HG03469 (cell line): ENCODE measurements at regions not wholly inside any gene's neighbourhood (a gene's known extent, or its start where the extent isn't known, plus 50 kb on each side); places are given as distances from the start of the nearest gene placed in this dataset.
"Not testable (repeated sequence)": the region's sequence is repeated elsewhere in the genome, so short reads cannot be mapped to it uniquely, and the experiment has no call there.

ENCODE experiments used
- ATAC-seq: cut with Tn5 transposase; IDR thresholded peaks from one replicate; pipeline ENCODE4 v1.9.1; 2021; ENCODE audit warnings: mild to moderate bottlenecking, moderate library complexity, moderate number of reproducible peaks; ENCODE audit not compliant: unreplicated experiment

DNA sequence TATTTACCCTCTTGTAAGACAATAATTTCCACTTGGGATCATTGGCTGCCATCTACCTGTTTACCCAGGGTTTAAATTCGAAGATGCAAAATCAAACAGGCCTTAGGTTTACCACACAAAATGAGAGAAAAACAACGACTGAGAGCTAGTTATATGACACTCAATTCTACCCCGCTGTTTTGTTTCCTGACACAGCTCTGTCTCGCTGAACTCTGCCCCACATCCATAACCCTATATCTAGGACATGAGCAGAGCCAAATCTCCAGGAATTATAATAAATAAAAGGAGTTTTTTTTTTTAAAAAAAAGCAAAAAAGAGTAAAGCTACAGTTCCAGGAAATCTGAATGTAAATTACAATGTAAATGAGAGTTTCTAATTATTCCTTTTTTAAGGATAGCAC is 165.4 kb upstream of the NR2F2 start:
- ATAC-seq, result no peak

DNA sequence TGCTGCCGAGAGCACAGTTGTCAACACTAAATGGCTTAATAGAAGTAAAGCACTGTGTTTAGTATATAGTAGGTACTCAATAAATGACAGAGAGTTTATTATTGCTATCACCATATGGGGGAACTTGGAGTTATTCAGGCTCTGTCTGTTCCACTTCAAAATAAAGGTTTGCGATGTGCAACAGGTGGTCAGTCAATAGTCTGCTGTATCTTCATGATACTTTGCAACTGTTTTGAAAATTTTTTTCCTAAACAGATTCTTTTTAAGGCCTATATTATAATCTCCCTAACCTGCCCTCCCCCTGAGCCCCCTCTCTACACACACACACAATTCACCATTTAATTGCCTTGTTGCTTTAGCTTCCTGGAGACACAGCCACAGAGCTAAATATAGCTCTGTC is 164.7 kb upstream of the NR2F2 start:
- ATAC-seq, result no peak

DNA sequence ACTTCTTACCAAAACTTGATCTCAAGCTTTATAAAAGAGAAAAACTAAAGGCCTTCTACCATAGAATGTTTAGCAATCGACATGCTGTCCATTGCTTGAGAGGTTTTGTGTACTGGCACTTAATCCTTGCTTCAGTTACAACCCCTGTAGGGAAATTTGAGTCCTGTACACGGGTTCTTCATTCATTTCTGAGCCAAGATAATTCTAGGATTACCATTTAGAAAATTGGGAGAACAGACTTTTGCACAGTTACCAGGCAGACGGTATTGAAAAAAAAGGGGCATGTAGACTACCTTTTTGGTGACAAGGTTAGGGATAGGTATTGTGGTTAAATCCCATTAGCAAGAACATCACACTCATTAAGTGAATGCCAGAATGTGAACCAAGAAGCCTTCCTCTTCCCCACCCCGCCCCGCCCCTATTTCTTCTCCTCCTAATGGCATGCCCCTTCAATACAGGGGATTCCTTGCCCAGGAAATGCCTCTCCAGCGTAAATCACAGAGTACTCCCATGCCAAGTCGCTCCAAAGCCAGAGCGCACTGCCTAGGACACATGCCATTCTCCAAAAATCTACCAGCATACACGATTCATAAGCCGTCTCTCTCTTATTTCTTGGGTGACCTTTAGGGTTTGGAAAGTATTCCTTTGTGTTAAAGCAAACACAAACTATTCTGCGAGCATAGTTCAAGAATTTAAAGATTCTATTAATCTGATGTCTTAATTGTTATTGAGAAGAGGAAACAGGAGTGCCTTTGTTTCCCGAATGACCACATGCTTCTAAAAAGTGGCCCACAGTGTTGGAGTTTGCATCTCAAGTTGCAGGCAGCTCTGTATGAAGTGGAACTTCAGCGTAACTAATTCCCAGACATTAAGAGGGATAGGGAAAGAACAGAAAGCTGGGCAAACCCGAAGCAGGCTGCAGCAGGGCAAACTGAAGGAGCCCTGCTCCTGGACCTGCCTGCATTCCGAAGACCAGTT is 164.0 kb upstream of the NR2F2 start:
- no peak for ATAC-seq

DNA sequence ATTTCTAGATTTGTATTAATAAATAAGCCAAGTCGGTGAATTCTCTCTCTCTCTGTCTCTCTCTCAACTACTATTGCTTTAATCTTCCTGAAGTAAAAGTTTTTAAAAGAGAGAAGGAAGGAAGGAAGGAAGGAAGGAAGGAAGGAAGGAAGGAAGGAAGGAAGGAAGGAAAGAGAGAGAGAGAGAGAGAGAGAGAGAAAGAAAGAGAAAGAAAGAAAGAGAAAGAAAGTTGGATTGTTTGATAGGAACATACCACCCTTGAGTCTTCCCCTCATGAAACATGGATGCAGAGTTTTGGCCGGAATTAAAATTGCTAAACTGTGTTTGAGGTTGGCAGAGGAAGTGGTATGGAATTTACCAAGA is 159.9 kb upstream of the NR2F2 start:
- ATAC-seq, result not testable (repeated sequence)

DNA sequence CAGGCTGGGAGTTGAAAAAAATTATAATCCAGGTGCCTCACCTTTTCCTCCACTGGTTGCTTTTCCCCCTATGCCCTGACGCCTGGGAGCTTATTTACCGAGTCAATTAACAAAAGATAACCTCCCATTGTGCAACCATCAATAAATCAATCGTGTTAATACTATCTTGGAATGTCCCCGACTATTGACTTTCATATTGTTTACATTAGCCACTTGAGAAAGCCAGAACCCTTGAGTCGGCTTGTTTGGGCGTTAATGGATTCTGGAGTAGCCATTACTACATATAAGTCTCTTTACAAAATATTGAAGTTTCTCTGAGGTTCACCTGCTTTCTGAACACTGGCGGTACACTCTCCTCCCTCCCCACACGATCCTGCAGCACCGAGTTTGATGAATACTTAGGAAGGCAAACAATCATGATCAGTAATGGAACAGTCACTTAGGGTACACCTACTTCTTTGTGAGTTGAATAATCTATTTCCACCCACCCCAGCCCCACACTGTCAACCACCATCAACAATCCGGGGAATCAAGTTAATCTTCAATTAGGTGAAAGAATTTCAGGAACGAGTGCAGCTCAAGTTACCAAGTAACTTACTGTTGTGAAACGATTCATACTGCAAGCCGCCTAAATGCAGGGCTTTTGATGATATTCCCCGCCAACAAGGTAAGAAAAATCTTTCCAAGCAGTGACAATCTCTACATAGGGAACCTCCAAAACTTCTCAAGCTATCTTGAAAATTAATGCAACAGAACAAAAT is 159.3 kb upstream of the NR2F2 start:
- no peak for ATAC-seq

DNA sequence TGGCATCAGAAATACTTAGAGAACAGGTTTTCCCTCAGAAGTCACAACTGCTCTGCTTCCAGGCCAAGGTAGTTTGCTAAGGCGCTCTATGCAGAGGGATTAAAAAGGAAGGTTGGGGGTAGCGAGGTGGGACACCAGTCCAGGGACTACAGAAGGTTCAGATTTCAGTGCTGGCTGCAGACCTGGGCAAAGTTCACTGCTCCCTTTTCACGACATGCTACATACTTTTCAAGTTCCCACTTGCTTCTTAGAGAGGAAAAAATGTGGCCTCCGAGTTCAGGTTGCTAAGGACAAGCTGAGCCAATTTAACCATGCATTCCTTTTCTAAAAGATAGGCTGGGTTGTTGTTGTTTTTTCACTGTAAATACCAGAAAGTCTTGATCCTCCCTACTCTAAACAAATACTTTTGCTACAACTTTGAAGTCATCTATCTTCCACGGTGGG is 158.6 kb upstream of the NR2F2 start:
- no peak for ATAC-seq

DNA sequence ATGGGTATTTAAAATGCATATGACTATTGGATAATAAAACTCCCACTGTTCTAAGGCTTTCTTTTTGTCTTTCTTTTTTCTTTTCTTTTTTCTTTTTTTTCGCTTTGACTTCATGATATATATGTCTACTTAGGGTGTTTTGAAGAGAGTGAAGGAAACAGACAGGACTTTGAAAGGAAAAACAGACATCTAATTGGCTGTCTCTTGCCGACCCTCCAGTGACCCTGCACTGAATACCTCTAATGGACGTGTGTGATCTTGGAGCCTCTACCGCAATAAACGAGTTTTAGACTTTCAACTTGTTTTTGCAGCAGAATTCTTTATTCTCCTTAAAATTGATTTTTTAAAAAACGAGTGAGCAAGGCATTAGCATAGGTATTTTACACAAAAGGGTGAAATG is 158.1 kb upstream of the NR2F2 start:
- no peak for ATAC-seq

DNA sequence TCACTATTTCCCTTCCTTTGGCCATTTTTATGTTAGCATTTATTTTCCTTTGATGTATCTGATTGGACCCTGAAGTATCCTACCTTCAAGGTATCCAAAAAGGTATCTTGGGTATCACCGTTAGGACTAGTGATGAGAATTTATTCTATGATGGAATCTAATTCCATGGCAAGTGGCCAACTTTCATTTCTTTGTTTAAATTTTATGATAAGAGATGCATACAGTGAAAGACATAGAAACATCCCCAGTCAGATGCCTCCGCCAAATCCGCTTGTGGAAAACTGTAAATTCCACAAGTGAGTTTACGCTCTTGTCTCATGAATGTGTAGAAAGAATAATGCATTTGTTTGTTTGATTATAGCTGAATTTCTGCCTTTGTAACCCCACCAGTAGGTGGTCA is 153.7 kb upstream of the NR2F2 start:
- ATAC-seq, result no peak

DNA sequence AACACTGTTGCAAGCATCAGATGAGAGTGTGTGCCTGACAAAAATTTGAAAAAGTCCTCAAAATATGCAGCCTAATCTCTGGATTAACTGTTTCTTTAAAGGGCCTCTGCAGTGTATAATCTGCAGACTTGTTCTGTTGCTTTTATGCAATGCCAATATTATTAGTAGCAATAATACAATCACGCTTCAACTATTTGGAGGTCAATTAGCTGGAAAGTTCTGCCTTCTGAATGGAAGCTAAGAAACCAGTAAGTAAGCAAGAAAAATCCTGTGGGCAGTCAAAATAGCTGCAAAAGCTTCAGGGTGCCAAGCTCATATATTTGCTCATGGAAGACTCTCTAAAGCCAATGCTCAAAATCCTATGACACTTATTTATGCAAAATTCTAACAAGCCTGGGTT is 153.2 kb upstream of the NR2F2 start:
- no peak for ATAC-seq

DNA sequence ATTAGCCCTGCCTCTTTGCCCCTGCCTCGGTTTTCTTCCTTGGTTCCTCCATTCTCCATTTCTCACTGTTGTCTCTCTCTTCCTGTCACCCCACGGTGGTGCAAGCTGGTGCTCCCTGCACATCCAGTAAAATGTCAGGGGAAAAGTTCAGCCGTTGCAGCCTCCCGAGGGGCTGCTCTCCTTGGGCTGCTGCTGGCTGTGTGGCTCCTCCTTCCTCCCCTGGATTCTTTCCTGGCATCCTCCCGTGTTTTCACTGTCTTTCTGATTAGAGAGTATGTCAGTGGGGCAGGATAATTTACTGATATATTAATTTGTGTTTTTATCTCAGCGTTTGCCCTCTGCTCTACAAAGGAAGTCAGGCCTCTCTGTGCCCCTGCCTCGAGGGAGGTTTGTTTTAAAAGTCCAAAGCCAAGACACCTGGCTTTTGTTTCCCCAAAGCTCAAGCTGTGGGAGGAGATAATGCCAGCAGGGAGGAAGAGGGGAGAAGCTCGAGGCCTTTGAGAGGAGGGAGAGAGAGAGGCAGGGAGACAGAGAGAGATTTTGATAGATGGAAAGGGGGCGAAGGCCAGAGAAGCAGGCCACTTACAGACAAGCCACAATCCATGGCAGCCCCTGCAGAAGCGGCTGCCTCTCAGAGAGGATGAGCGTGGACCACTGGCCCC is 150.3 kb upstream of the NR2F2 start:
- ATAC-seq, result no peak

DNA sequence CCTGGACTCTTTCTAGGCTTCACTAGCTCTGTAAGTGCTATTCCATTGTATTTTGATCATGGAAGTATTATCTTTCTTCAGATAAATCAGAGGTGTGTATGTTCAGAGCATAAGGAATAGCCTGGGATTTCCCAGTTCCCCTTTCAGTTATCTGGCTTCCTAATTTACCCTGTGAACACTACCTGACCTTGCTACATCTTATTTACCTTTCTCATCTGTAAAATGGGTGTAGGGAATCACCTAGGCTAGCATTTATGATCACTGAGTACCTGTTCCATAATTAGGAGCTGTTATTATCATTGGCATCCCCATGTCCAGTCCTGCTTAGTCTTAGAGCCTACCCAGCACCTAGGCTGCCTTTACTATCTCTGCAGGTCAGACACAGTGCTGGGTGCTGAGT is 149.3 kb upstream of the NR2F2 start:
- no peak for ATAC-seq

DNA sequence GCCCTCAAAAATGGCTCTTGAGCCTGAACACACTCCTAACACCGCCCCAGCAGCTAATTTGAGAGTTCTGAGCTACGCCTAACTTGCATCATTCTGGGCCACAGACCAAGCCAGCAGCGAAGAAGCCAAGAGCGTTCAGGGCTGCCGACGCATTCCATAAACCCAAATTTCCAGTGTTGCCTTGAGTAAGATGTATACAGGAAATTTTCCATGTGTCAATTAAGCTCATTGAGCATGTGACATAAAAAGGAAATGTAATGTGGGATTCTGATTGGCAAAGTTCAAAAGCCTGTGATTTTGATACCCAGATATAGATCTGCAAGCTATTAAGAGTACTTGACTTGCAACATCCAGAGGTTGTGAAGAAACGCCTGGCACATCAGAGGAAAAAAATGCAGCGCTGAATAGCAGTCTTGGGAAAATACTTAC is 148.6 kb upstream of the NR2F2 start:
- no peak for ATAC-seq

DNA sequence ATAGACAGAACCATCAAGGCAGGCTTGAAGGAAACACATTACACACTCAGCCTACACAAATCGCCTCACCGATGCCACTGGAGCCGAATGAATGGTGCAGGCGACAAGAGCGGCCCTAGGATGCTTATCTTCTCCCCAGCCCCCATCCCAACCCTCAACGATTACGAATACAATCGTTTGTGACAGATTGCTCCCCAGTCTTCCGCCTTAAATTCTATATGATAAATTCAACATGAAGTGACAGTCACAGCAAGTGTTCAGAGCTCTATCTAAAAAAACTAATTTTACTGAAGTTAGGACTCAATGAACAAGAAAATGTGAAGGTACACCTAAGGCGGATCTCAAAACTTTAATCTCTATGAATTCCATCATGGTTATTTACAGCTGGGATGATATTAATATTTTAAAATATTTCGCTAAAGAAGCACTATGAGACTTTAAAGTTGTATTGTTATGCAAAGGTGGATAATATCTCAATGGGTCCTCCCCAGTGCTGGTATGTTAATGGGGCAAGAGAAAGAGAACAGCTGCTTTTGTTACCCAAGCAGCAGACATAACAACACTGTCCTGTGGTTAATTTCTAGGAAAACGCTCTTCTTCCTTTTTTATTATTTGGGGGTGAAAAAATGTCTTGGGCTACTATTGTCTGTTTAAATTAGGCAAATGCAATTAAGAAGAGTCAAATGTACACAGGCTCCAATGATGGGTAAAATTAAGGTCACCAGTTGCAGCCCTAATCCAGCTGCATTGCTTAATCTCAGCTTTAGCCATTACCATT is 147.6 kb upstream of the NR2F2 start:
- no peak for ATAC-seq

DNA sequence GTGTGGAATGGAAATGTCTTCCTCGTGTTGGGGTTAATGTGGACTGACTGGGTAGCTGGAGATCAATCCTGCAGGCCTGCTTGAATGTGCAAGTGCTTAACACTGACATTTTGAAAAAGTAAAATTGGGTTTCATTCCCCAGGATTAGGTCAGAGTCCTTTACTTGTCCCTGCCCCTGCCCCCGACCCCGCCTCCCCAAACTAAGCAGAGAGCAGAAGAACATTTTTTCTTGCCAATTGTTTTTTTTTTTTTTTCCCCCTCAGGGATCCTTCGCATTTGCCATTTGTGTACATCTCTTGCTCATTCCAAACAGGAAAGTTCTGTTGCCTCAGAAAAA is 147.0 kb upstream of the NR2F2 start:
- no peak for ATAC-seq

DNA sequence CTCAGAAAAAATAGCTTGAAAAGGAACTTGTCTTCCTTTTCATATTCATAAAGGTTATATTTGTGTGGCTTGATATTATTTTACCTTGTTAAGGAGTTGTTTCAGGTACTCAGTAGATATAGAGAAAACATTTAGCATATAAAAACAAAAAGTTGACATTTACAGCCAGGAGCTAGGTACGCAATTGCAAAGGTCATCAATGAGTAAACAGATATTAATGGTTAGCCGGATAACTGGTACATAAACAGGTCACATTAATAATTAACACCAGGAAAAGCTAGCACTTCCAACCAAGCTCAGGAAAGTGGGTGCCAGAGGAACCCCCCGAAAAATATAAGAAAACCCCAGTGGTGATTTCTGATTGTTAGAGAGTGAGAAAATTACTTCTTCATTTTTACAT is 146.6 kb upstream of the NR2F2 start:
- no peak for ATAC-seq

DNA sequence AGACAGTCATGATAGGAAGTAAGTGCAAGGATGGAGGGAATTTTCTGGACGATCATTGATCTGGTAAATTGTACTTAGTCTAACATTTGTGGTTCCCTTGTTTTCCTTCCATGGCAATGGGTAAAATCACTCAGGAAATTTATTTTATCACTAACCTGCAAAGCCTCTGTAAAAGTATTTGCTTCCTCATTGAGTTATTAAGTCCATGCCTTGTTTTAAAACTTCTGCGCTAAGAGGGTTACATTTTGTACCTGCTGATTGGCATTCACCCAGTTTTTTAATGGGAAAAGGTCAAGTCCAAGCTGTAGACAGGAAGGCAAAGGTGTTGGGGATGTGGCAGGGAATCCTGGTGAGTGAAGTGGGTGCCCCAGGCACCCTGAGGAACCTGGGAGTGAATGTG is 146.2 kb upstream of the NR2F2 start:
- ATAC-seq, result no peak

DNA sequence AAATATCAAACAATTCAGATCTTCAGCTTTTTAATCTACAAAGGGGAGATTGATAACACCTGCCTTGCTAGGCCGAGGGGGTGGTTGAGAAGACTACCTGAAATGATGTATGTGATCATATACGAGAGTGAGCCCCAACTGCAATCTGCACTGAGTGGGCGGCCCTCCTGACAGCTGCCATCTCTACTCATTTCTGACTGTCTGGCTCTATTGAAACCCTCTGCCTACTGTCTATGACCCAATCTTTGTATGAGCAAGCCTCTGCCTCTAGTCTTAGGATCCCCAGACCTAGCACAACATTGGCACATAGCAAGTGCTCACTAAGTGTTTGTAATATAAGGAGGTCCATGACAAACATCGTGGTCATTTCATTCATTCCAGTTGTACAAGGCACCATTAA is 144.4 kb upstream of the NR2F2 start:
- no peak for ATAC-seq

DNA sequence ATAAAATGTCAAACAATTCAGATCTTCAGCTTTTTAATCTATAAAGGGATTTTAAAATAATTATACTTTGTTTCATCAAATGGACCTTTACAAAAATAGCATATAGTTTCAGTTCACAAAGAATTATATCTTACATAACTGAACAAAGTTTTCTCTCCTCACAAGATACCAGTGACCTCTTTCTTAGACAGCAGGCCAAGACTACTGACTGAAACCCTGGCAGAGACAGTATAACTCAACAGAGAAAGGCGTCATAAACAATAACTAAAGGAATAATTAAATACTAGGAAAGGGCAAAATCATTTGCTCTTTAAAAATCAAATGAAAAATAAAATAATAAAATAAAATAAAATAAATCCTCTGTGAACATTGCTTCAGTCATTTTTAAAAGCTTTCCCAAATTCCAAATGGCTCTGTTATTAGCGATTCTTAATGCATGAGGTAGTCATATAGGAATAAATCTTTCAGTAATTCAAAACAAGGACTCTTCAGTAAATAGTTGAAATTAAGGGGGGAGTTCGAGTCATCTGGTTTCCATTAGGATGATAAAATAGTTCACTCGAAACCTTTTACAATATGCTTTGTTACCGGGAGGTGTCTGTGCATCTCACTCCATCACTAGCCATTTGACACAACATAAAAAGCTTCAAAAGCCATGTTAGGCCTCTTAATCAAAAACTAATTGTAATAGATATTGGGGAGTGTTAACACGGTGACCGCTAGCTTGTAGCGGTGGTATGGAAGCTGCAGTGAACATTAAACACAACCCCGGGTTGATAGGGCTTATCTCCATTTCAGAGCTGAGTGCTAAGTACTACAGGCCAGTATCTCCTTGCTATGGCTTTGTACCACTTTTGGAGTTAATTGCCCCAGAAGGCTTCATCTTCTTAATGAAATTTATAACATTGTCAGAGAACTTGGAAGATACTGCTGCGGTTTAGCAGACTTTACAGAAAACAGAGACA is 142.9 kb upstream of the NR2F2 start:
- ATAC-seq, result no peak

DNA sequence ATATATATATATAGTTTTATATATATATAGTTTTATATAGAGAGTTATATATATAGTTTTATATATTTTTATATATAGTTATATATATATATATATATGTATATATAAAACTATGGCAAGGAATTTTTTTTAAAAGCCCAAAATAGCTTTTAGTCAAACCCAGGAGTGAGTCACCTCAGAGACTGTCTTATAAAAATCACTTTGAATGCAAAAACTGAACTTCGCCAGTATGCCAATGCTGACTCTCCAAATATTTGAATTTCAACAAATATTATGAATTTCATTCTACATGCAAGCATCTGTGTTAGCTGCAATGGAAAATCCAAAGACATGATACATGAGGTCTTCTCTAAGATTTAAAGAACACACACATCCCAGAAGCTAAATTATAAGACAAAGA is 132.8 kb upstream of the NR2F2 start:
- no peak for ATAC-seq

DNA sequence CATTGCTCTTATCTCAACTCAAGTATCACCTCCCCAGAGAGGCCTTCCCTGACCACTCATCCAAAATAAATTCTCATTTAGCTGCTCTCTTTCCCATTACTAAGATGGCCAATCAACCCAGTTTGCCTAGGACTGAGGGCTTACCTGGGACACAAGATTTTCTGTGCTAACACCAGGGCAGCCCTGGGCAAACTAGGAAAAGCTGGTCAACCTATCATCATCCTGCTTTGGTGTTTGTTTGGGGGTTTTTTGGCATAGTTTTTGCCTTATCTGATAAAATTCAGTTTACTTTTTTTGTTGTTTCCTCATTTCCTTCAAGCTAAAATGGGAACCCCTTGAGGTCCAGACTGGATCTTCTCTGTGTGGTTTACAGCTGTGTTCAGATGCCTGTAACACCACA is 131.4 kb upstream of the NR2F2 start:
- no peak for ATAC-seq
